ENCODE measurements at regions not wholly inside any gene's neighbourhood (a gene's known extent, or its start where the extent isn't known, plus 50 kb on each side); places are given as distances from the start of the nearest gene placed in this dataset.
A peak's percentile ranks its signal among the peaks of the same experiment; 100 is the strongest.
"Not testable (repeated sequence)": the region's sequence is repeated elsewhere in the genome, so short reads cannot be mapped to it uniquely, and the experiment has no call there.

- no peak overlapping the region for H3K4me3 ChIP-seq (ENCODE audit: low read length)
- TF ChIP-seq CTCF (conservative IDR thresholded peaks at IDR 0.05; ENCODE audit: low read depth, low read length), result no peak
- no peak for DNase-seq (ENCODE audit: low read depth)
These were observed 226.4 kb downstream of the ADAMTS15 start for GRCh38 chr11:130674686-130675308.

- TF ChIP-seq CTCF (conservative IDR thresholded peaks at IDR 0.05; ENCODE audit: low read depth, low read length), result no peak
- DNase-seq (ENCODE audit: low read depth), result no peak
These were observed 227.0 kb downstream of the ADAMTS15 start for GRCh38 chr11:130675371-130675821.

GRCh38 chr11:130675917-130676316, 227.5 kb downstream of the ADAMTS15 start:
- no peak for TF ChIP-seq CTCF (conservative IDR thresholded peaks at IDR 0.05; ENCODE audit: low read depth, low read length)
- DNase-seq (ENCODE audit: low read depth), result no peak
- no peak overlapping the region for H3K4me3 ChIP-seq (ENCODE audit: low read length)

More at GRCh38 chr11:130675371-130675821, 227.0 kb downstream of the ADAMTS15 start:
- H3K4me3 ChIP-seq (ENCODE audit: low read length), result no peak overlapping the region

GRCh38 chr11:130677486-130678153, 229.2 kb downstream of the ADAMTS15 start:
- peak; percentile 90 for DNase-seq (ENCODE audit: low read depth)
- no peak overlapping the region for H3K4me3 ChIP-seq (ENCODE audit: low read length)
- no peak for TF ChIP-seq CTCF (conservative IDR thresholded peaks at IDR 0.05; ENCODE audit: low read depth, low read length)

- DNase-seq (ENCODE audit: low read depth), result no peak
- no peak overlapping the region for H3K4me3 ChIP-seq (ENCODE audit: low read length)
- TF ChIP-seq CTCF (conservative IDR thresholded peaks at IDR 0.05; ENCODE audit: low read depth, low read length), result no peak
These were observed 230.8 kb downstream of the ADAMTS15 start for GRCh38 chr11:130679247-130679646.

- DNase-seq (ENCODE audit: low read depth); H3K4me3 ChIP-seq (ENCODE audit: low read length): not testable (repeated sequence)
These were observed 233.8 kb downstream of the SNX19 start for GRCh38 chr11:130682471-130682870.

GRCh38 chr11:130689222-130689908, 226.9 kb downstream of the SNX19 start:
- DNase-seq (ENCODE audit: low read depth), result no peak
- H3K4me3 ChIP-seq (ENCODE audit: low read length), result no peak overlapping the region
- TF ChIP-seq CTCF (conservative IDR thresholded peaks at IDR 0.05; ENCODE audit: low read depth, low read length), result no peak
